ENCODE measurements at regions not wholly inside any gene's neighbourhood (a gene's known extent, or its start where the extent isn't known, plus 50 kb on each side); places are given as distances from the start of the nearest gene placed in this dataset.
"Not testable (repeated sequence)": the region's sequence is repeated elsewhere in the genome, so short reads cannot be mapped to it uniquely, and the experiment has no call there.

DNA sequence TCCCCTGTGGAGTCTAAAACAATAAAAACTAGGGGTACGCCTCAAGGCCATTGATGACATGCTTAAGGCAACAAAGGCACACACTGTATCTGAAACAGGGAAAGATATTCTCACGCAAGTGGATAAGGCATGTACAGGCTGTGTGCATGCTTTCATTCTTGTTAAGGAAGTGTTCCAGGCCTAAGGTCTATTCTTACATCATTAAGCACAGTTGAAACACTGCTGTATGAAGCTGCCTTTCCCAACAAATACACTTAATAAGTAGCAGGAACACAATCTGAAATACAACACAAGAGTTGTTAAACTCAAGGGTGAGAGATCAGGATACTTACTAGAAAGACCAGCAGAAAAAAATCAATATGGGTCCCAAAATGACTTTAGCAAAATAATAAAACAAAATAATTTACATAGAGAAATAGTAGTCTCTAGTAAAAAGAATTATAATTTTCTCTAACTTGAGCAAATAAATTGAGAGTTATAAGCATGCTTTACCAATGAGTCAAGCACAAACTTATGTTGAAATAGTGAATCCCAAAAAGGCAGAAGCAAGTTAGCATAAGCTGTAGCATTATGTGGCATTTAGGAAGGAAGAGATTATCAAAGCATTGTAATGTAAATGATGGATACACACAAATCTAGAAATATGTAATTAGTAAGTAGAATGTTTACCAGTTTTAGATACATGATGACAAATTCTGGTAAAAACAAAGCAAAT, 796.9 kb downstream of the SLITRK1 start:
- no peak for FAIRE-seq

DNA sequence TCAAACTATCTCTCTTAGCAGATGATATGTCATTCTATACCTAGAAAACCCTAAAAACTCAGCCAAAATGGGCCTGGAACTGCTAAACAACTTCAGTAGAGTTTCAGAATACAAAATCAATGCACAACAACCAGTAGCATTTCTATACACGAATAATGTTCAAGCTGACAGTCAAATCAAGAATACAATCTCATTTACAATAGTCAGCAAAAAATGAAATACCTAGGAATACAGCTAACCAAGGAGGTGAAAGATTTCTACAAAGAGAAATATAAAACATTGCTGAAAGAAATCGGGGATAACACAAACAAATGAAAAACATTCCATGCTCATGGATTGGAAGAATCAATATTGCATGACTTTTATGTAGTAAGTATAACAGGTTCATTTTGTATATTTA, 804.8 kb downstream of the SLITRK1 start:
- FAIRE-seq, result peak; percentile 3

DNA sequence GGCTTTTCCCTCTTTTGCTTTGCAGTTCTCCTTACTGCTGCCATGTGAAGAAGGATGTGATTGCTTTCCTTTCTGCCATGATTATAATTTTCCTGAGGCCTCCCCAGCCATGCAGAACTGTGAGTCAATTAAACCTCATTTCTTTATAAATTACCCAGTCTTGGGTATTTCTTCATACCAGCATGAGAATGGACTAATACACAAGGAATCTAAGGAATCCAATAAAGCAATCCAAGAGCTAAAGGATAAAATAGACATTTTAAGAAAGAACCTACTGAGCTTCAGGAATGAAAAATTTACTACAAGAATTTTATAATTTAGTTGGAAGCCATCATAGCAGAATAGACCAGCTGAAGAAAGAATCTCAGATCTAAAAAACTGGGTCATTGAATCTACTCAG, 808.3 kb downstream of the SLITRK1 start:
- FAIRE-seq, result not testable (repeated sequence)

DNA sequence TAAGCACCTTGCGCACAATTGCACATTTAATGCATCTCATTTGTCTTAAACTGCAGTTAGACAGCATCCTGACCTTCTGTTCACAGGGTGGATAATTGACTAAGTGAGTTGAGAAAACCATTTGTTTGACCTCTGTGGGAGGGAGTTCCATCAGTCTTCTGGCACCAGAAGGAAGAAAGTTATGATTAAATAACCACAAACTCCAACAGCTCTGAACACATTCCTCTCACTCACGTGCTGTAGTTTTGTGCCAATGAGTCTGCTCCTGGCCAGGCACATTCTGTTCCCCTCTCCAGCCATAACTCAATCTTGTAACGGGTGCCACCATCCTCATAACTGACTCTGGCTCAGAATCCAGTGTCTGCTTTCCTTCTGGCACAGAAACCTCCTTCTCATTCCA, 817.2 kb downstream of the SLITRK1 start:
- no peak for FAIRE-seq

DNA sequence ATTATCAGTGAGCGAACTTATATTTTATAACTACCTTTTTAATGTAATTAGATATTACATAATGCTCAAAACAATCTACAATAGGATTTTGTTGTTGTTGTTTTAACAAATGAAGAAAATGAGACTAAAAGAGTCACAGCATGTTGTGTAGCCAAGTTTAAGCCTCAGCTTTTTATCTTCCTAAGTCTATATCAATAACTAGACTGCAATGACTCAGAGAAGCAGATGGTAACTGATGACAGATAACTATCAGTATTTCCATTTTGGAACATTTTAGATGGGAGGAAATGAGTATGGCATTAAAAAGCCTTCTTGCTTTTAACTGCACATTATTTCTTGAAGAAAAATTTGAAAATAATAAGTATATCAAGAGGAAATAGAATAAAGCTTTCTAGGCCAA, 825.2 kb downstream of the SLITRK1 start:
- no peak for FAIRE-seq

DNA sequence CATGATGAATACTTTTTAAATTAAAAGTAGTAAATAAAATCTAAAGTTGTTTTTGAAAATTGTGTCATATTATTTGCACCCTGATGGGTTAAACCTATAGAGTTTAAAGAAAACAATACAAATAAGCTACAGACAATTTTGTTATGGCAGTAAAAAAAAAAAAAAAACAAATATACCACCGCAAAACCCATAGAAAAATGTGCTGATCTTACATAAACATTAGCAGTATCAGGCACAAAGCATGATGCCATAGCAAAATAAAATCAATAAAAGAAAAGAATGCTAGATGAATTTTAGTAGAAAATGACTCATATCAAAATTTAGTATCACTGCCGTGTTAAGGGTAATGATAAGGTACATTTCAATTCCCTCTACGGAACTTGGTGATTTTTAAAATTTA, 826.0 kb downstream of the SLITRK1 start:
- no peak for FAIRE-seq

DNA sequence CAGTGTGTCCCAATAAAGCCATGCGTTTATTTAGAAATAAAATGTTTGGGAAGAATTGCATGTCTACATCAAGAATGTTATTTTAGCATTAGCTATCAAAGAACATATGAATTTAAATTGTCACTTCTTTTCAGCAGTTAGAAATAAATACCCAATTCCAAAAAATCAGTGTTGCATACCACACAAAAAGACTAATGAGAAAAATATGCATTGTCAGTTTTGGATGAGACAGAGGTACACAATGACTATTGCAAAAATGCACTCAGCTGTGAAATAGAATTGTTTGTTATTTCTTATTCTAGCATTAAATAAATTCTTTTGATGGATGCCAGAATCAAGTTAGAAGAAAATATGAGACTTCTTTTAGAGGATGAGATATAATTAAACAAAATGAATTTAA, 833.9 kb downstream of the SLITRK1 start:
- no peak for FAIRE-seq

DNA sequence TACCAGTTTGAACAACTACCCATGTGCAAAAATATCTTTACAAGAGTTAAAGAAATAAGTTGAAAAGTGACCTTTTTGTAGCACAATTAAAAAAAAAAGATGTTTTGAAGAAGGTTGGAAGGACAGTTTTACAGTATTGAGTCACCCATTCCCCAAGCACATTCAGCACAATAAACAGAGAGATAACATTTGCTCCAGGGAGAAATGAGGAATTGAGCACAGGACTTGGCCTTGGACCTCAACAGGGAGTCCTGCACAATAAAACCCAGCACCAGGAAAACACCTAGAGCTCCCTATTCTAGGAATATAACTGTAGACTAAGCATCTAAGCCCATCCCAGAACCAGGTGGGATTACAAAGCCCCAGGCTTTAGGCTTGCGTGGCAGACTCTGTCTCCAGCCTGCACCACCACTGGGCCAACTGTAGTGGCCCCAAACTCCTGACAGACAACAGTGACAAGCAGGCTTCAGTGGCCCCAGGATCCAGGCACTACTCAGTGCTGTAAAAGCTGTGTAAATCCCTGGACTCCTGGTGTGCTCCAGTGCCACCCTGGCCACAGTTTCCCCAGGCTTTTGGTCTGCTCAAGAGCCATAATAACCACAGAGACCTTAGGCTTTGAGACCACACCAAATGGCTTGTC, 857.2 kb downstream of the SLITRK1 start:
- no peak for FAIRE-seq

DNA sequence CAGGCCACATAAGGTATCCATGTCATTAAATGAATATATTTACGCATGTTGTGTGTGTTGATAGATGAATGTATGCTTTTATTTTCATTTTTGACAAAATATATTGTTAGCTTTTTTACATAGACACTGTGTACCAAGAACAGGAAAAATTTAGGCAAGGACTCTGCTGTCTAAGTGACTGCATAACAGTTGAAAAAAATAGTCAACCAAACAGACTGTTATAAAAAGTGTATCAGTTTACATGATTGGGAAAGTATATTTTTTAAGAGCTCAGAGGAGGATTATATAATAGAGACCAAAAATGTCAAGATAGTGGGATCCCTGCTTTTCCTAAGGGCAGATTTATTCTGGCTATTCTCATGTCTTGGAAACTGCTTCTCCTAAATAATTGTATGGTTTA, 858.0 kb downstream of the SLITRK1 start:
- FAIRE-seq, result no peak

DNA sequence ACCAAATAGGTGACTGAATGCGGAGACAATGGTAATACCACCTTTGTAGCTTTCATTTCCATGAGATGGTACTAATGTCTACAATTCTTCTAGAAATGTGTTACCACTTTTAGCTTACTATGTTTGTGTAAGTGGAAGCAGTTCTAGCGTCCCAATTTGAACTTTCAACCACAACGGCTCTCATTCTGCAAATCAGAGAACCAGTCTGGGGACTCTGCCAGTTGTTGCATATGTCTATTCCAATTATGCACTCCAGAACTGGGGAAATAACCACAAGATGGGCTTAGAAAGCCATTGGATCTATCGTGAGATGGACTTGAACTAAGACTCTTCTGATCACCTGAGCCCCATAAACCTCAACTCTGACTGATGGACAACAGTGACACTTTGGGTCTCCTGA, 862.3 kb downstream of the SLITRK1 start:
- FAIRE-seq, result no peak

DNA sequence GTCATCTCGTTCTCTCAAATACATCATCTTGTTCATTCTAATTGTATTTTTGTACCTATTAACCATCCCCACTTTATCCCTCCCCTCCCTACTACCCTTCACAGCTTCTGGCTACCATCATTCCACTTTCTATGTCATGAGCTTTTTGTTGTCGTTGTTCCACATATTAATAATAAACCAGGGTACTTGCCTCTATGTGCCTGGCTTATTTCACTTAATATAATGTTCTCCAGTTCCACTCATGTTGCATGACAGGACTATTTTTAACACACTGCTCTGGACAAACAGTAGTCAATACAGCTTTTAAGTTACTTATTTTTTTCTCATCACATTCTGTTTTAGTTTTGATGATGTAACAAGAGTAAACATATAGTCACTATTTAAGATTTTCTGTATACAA, 872.3 kb downstream of the SLITRK1 start:
- FAIRE-seq, result peak; percentile 23

DNA sequence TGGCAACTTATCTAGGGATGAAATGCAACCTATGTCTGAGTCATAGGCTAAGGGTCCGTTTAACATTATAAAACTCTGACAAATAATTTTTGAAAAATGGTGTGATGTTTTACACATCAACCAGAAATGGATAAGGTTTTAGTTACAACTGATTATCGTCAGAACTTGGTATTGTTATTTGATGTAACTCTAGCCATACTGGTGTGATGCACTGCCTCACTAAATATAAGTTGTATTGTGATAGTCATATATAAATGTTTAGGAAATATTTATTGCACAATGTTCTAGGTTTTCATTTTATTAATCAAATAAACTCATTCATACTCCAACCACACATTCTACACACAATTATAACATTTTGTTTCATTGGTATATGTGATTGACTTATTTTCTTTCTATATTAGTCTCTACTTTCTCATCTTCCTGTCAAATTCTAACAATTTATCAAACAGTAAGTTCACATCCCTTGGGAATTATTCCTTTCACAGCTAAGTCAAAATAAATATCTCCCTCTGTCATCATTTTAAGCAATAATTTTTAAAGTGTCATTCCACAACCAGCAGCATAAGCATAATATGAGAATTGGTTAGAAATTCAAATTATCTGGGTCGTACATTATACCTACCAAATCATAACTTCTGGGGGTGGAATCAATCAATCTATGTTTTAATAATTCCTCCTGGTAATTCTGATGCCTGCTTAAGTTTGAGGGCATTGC, 873.9 kb downstream of the SLITRK1 start:
- FAIRE-seq, result no peak

DNA sequence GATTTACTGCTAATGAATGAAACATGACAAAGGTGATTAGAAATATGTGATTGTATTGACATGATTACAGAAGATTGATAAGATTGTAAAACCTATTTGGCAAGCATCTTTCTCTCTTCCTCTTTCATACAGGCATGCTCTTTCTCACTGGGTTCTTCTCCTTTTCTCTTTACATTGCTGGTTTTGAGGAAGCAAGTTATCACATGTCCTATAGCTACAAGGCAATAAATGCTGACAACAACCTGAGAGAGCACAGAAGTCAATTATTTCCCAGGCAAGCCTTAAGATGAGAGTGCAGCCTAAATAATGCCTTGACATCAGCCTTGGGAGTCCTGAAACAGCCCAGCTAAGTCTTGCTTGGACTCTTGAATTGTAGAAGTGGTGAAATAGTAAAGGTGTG, 875.0 kb downstream of the SLITRK1 start:
- no peak for FAIRE-seq

DNA sequence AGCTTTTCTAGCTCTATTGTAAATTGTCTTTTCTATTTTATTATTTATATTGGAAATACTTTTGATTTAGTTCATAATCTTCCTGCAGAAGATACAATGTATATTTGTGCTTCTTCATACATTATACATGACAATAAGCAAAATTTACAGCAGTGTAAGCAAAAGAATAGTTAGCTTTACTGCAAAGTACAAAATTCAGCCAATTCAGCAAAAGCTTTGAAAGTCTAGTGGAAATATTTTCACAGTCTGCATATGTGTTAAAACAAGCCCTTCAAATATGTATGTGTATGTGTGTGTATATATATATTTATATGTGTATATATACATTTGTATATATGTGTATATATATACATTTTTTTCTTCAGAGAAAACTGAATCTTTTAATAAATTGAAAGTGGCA, 879.1 kb downstream of the SLITRK1 start:
- FAIRE-seq, result no peak

DNA sequence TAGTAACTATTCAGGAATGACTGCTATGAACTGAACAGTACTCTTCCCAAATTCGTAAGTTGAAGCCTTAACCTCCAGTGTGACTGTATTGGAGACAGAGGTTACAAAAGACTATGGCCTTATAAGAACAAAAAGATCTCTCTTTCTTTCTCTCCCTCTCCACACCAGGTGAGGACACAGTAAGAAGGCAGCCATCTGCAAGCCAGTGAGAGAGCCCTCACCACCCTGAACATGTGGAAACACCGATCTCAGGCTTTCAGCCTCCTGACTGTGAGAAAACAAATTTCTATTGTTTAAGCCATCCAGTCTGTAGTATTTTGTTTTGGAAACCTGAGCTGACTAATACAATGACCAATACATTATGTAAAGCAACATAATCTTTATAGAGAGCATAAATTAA, 888.9 kb downstream of the SLITRK1 start:
- FAIRE-seq, result no peak

DNA sequence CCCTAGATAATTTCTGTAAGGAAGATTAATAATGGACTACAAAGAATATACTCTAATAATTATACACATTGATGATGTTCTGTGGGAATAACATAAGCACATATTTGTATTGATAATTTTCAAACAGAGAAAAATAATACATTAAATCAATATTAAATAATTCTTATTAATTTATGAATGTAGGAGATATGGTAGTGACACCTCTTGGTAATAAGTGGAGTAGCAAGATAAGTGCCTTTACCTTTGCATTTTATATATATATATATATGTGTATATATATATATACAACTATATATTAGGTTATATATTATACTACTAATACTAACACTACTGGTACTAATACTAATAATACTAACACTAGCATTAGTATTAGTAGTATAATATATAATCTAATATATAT, 905.8 kb downstream of the SLITRK1 start:
- peak; percentile 96 for FAIRE-seq

DNA sequence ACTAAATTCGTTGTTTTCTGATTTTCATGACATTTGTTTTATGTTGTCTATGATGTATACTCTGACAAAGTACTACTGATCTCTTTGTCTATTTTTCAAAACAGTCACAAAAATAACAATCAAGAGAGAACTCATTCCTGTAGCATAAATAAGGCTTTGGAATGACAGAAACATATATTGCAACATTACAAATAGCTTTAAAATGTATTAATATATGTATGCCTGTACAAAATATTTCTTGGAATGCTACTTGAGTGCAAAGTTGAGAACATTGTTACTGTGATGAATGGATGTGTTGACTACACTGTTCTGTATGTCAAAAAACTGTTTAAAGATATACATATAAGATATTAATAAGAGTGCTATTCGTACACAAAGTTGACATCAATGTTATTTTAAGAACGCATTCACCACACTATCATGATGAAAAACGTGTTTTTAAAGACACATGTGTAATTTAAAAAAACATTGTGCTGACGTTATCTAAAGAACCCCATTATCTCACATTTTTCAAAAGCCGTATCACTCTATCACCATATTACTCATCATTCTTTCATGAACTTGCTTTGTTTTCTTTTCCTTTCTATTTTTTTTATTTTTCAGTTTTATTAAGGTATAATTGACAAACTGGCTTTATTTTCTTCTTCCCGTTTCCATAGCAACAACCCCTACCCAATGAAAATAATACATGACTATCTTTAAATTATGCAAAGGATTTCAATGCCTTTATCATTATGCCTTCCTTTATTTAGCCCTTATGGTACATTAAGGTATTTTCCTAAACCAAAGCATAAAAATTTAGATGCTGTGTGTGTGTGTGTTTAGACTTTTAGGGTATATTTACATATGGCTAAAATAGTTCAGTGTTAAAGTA, 918.8 kb downstream of the SLITRK1 start:
- FAIRE-seq, result no peak

DNA sequence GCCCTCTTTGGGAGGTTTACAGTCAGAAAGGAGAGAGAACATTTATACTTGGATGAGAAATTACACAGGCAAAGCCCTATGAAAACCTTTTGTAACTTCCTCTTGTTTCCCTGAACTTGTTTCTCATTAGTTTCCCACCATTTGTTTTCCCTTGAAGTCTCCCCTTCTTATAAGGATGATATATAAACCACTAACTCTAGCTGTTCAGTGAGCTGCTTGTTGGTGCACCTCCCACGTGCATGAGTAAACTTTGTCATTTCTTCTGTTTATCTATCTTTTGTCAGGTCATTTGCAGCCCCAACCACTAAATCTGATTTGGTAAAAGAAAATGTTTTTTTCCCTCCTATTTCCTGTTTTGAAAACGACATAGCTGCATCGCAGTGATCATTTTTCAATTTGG, 919.9 kb downstream of the SLITRK1 start:
- no peak for FAIRE-seq

DNA sequence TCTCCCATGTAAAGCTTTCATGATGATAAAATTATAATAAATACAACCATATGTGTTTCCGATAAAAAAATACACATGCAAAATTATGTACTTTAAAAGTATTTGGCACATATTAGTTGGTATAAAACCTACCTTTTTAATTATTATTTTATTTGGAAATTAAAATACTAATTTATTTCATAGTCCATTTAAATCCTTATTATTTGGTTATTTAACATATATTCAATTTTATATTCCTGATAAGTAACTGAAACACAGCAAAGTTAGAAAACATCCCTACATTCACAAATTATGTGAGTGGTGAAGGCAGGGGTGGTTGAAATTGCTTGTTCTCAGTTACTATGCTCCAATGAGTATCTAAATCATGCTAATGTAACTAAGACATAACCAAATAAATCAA, 920.5 kb downstream of the SLITRK1 start:
- FAIRE-seq, result peak; percentile 43

DNA sequence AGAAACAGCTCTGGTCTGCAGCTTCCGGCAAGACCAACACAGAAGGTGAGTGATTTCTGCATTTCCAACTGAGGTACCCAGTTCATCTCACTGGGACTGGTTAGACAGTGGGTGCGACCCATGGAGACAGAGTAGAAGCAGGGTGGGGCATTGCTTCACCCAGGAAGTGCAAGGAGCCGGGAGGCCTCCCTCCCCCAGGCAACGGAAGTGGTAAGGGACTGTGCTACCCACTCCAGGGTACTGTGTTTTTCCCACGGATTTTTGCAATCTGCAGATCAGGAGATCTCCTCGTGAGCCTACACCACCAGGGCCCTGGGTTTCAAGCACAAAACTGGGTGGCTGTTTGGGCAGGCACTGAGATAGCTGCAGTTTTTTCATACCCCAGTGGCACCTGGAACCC, 929.9 kb downstream of the SLITRK1 start:
- not testable (repeated sequence) for FAIRE-seq

DNA sequence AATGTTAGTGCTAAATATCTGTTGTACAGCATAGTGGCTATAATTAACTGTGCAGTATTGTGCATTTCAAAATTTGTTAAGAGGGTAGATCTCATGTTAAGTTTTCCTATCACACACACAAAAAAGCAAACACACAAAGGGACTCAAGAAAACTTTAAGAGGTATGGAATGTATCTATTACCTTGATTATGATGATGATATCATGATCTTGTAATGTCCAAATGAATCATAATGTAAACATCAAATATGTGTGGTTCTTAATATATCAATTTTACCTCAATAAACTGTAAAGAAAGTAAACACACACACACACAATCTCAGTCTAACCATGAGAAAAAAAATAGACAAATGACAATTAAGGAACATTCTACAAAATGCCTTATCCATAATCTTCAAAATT, 934.6 kb downstream of the SLITRK1 start:
- no peak for FAIRE-seq

DNA sequence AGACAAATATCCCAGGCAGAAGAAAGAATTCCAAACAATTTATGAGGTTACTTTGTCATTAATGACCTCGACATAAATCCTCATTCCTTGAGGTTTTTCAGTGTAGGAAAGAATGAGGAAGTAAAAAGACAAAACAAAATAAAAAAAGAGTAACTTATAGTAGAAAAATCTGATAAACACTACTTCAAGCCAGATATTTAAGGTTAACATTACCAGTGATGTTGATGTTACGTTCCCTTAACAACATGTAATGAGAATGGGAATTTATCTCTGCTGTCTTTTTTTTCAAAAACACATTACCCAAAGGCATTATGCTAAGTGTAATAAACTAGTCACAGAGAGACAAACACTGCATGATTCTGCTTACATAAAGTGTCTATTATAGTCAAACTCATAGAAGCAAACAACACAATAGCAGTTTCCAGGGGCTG, 935.1 kb downstream of the SLITRK1 start:
- FAIRE-seq, result no peak

DNA sequence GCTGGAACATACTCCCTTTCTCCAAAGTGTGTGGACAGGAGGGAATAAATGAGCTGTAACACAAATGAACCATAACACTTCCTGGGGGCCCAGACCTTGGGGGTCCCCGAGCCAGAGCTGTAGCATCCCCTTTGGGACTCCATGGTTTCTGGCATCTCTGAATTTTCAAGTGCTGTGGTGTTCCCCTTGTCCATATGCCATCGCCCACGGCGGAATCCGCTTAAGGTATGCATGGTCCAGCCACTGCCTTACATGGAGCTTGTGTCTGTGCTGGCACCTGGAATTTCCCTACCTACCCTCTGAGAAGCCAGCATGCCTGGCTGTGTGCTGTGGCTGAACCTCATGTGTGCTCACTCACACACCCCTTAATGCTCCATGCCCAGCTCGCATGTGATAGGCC, 943.6 kb downstream of the SLITRK1 start:
- FAIRE-seq, result no peak

Measured in A204.1 (cell line).